GM19397 (cell line): ENCODE measurements at regions not wholly inside any gene's neighbourhood (a gene's known extent, or its start where the extent isn't known, plus 50 kb on each side); places are given as distances from the start of the nearest gene placed in this dataset.
A peak's percentile ranks its signal among the peaks of the same experiment; 100 is the strongest.

ENCODE experiments used
- ATAC-seq: cut with Tn5 transposase; IDR thresholded peaks from one replicate; pipeline ENCODE4 v1.9.1; 2021; ENCODE audit warnings: mild to moderate bottlenecking, moderate library complexity; ENCODE audit not compliant: unreplicated experiment

GRCh38 chr10:43809211-43809930, 160.7 kb upstream of the ZNF32 start:
- no peak for ATAC-seq

- ATAC-seq, result peak; percentile 75
These were observed 159.5 kb upstream of the ZNF32 start for GRCh38 chr10:43808136-43808535.

- ATAC-seq, result no peak
These were observed 158.4 kb upstream of the ZNF32 start for GRCh38 chr10:43806831-43807640.

GRCh38 chr10:43803791-43804190, 155.1 kb upstream of the ZNF32 start:
- ATAC-seq, result no peak

GRCh38 chr10:43802988-43803696, 154.5 kb upstream of the ZNF32 start:
- no peak for ATAC-seq

- no peak for ATAC-seq
These were observed 152.9 kb upstream of the ZNF32 start for GRCh38 chr10:43801626-43802025.

- ATAC-seq, result no peak
These were observed 152.5 kb upstream of the ZNF32 start for GRCh38 chr10:43801140-43801539.

- no peak for ATAC-seq
These were observed 148.1 kb upstream of the ZNF32 start for GRCh38 chr10:43796781-43797180.

- ATAC-seq, result no peak
These were observed 147.0 kb upstream of the ZNF32 start for GRCh38 chr10:43795639-43796038.

GRCh38 chr10:43795093-43795492, 146.4 kb upstream of the ZNF32 start:
- no peak for ATAC-seq

GRCh38 chr10:43794181-43794815, 145.6 kb upstream of the ZNF32 start:
- no peak for ATAC-seq

- ATAC-seq, result no peak
These were observed 145.0 kb upstream of the ZNF32 start for GRCh38 chr10:43793704-43794103.

- ATAC-seq, result no peak
These were observed 141.5 kb upstream of the ZNF32 start for GRCh38 chr10:43790147-43790546.

- ATAC-seq, result no peak
These were observed 136.6 kb upstream of the ZNF32 start for GRCh38 chr10:43785252-43785651.

- ATAC-seq, result no peak
These were observed 134.1 kb upstream of the ZNF32 start for GRCh38 chr10:43782814-43783213.

- no peak for ATAC-seq
These were observed 133.0 kb upstream of the ZNF32 start for GRCh38 chr10:43781480-43782361.

GRCh38 chr10:43778571-43778970, 129.9 kb upstream of the ZNF32 start:
- ATAC-seq, result no peak

- no peak for ATAC-seq
These were observed 126.7 kb upstream of the ZNF32 start for GRCh38 chr10:43775384-43775783.

- ATAC-seq, result no peak
These were observed 125.6 kb upstream of the ZNF32 start for GRCh38 chr10:43774234-43774769.

GRCh38 chr10:43773736-43774135, 125.1 kb upstream of the ZNF32 start:
- ATAC-seq, result no peak
